ENCODE measurements at regions not wholly inside any gene's neighbourhood (a gene's known extent, or its start where the extent isn't known, plus 50 kb on each side); places are given as distances from the start of the nearest gene placed in this dataset.

DNA sequence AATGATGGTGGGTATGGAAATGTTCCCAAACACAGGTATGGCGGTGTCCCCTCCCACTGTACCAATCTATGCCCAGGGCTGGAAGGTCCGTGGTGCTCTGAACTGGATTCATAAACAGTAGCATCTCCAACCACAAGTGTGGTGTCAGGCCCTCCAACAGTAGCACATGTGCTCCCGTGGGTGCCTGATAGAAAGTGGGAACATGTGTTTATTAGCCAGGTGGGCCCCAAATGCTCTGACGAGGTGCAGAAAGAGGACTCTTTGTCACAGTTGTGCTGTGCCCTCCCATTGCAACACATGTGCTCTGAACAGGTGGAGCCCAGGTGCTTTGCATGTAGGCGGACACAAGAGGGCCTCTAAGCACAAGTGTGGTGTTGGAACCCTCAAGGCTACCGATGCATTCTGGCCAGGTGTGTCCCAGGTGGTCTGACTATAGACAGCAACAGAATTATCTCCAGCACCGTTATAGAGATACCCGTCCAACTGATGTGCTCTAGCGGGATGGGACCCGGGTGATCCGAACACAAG lies 75.4 kb upstream of the ZNF30 start:
- TF ChIP-seq, protein P1, sequence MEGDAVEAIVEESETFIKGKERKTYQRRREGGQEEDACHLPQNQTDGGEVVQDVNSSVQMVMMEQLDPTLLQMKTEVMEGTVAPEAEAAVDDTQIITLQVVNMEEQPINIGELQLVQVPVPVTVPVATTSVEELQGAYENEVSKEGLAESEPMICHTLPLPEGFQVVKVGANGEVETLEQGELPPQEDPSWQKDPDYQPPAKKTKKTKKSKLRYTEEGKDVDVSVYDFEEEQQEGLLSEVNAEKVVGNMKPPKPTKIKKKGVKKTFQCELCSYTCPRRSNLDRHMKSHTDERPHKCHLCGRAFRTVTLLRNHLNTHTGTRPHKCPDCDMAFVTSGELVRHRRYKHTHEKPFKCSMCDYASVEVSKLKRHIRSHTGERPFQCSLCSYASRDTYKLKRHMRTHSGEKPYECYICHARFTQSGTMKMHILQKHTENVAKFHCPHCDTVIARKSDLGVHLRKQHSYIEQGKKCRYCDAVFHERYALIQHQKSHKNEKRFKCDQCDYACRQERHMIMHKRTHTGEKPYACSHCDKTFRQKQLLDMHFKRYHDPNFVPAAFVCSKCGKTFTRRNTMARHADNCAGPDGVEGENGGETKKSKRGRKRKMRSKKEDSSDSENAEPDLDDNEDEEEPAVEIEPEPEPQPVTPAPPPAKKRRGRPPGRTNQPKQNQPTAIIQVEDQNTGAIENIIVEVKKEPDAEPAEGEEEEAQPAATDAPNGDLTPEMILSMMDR (IDR thresholded peaks at IDR 0.05; ENCODE audit: insufficient read depth in 1 of 2, low read depth in 1 of 2, low read length in 1 of 2, severe bottlenecking in 1 of 2, unreplicated experiment in 1 of 2), result peak; percentile 39 to 53
- H3K4me1 ChIP-seq, result no peaks in the 10 kb centered on the region
- Mint-ChIP-seq H3K4me3 (ENCODE audit: unreplicated experiment) (no peak overlapping the region), H3K27me3 (ENCODE audit: insufficient read depth, unreplicated experiment) (peaks cover 13% of the 10 kb centered on the region), H3K27ac (ENCODE audit: unreplicated experiment) (no peak overlapping the region), H3K36me3 (ENCODE audit: insufficient read depth, unreplicated experiment) (no peaks in the 10 kb centered on the region), H3K9me3 (ENCODE audit: unreplicated experiment) (peaks cover 20% of the 10 kb centered on the region), H3K4me1 (ENCODE audit: low read depth, unreplicated experiment) (no peaks in the 10 kb centered on the region)
- peak; percentile 62 to 67 for DNase-seq
- ChIA-PET POLR2A (no interaction called here), CTCF (no interaction called here)
- BruUV-seq (replicated peaks), result no TSS peak
- H3K9me3 ChIP-seq, result no peaks in the 10 kb centered on the region; the same call in 1 of the 2 replicates
- H3K36me3 ChIP-seq (ENCODE audit: control insufficient read depth, insufficient read depth, low read length), result no peaks in the 10 kb centered on the region
- intact Hi-C loops (cut with micrococcal nuclease; ENCODE audit: unreplicated experiment), result loop anchor here (1.0 to 5.0 kb wide), 2 partner anchors 76 to 122 kb away; partner anchors contain the start of gene ZNF30
- H3K27me3 ChIP-seq (replicated peaks; ENCODE audit: control insufficient read depth, insufficient read depth, low read length), result no peaks in the 10 kb centered on the region
- no peak overlapping the region for H3K4me3 ChIP-seq (ENCODE audit: low read depth, low read length)

DNA sequence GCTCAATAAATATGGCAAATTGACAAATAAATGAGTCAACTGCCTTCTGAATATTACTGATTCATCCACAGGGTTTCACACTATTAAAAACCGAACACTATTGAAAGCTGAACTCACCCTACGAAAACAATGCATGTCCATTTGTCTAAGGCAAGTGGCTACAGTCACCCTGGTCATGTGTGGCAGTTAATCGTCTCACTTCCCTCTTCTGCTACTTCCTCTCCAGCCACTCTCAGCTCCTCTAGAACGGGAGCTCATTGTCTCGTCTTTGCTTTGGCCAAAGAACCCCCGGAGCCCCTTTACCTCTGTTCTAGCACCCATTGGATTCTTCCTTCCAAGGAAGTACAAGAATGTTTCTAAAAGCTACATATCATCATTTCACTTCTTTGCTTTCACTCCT lies 74.4 kb upstream of the ZNF599 start:
- CTCF ChIA-PET, result no interaction called here
- H3K36me3 Mint-ChIP-seq (ENCODE audit: insufficient read depth, unreplicated experiment), result no peaks in the 10 kb centered on the region
- POLR2A ChIA-PET, result no interaction called here
- BruUV-seq (replicated peaks), result no TSS peak
- H3K4me1 Mint-ChIP-seq (ENCODE audit: low read depth, unreplicated experiment), result no peaks in the 10 kb centered on the region
- Histone ChIP-seq H3K4me3 (ENCODE audit: low read depth, low read length) (no peak overlapping the region), H3K27me3 (replicated peaks; ENCODE audit: control insufficient read depth, insufficient read depth, low read length) (no peaks in the 10 kb centered on the region), H3K9me3 (0 out of 2 replicates have a peak, but pooled peaks cover 2% of the 10 kb centered on the region), H3K4me1 (no peaks in the 10 kb centered on the region), H3K36me3 (ENCODE audit: control insufficient read depth, insufficient read depth, low read length) (no peaks in the 10 kb centered on the region)
- H3K9me3 Mint-ChIP-seq (ENCODE audit: unreplicated experiment), result peaks cover 20% of the 10 kb centered on the region
- H3K27ac Mint-ChIP-seq (ENCODE audit: unreplicated experiment), result no peak overlapping the region
- no peak for DNase-seq
- TF ChIP-seq, protein P1 (IDR thresholded peaks at IDR 0.05; ENCODE audit: insufficient read depth in 1 of 2, low read depth in 1 of 2, low read length in 1 of 2, severe bottlenecking in 1 of 2, unreplicated experiment in 1 of 2), result no peak
- H3K4me3 Mint-ChIP-seq (ENCODE audit: unreplicated experiment), result no peak overlapping the region
- intact Hi-C loops (cut with micrococcal nuclease; ENCODE audit: unreplicated experiment), result loop anchor here (10.0 kb wide), 1 partner anchor 197 kb away; the partner anchor contains the start of gene HPN
- peaks cover 21% of the 10 kb centered on the region for H3K27me3 Mint-ChIP-seq (ENCODE audit: insufficient read depth, unreplicated experiment)

DNA sequence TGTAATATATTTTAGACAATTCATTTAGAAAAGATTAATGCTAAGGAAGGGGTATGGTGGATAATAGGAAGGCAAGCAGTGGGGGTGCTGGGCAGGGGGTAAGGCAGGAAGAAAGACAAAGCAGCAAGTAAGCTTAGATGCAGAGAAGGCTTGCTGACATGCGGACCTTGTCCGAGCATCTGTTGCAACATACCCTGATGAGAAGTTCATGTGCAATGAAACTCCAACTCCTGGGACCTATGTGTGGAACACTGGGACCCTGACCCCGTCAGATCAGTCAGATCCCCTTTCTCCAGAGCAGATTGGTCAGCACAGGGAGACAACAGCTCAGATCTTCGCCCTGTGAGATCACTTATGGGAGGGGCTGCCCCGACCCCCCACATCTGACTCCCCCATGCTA lies 71.3 kb upstream of the ZNF599 start:
- Histone ChIP-seq H3K9me3 (0 out of 2 replicates have a peak, but pooled peaks cover 2% of the 10 kb centered on the region), H3K27me3 (replicated peaks; ENCODE audit: control insufficient read depth, insufficient read depth, low read length) (no peaks in the 10 kb centered on the region), H3K4me1 (peaks cover 1% of the 10 kb centered on the region), H3K4me3 (ENCODE audit: low read depth, low read length) (no peak overlapping the region), H3K36me3 (ENCODE audit: control insufficient read depth, insufficient read depth, low read length) (no peaks in the 10 kb centered on the region)
- DNase-seq, result no peak
- POLR2A ChIA-PET, result no interaction called here
- Mint-ChIP-seq H3K4me1 (ENCODE audit: low read depth, unreplicated experiment) (no peaks in the 10 kb centered on the region), H3K27ac (ENCODE audit: unreplicated experiment) (no peak overlapping the region), H3K9me3 (ENCODE audit: unreplicated experiment) (peaks cover 20% of the 10 kb centered on the region), H3K4me3 (ENCODE audit: unreplicated experiment) (no peak overlapping the region), H3K27me3 (ENCODE audit: insufficient read depth, unreplicated experiment) (peaks cover 21% of the 10 kb centered on the region), H3K36me3 (ENCODE audit: insufficient read depth, unreplicated experiment) (no peaks in the 10 kb centered on the region)
- BruUV-seq (replicated peaks), result no TSS peak
- TF ChIP-seq, protein P1 (IDR thresholded peaks at IDR 0.05; ENCODE audit: insufficient read depth in 1 of 2, low read depth in 1 of 2, low read length in 1 of 2, severe bottlenecking in 1 of 2, unreplicated experiment in 1 of 2), result no peak
- CTCF ChIA-PET, result no interaction called here
- intact Hi-C loops (cut with micrococcal nuclease; ENCODE audit: unreplicated experiment), result loop anchor here (10.0 kb wide), 1 partner anchor 201 kb away; the partner anchor contains the start of gene HPN
